ENCODE measurements at regions not wholly inside any gene's neighbourhood (a gene's known extent, or its start where the extent isn't known, plus 50 kb on each side); places are given as distances from the start of the nearest gene placed in this dataset.
A peak's percentile ranks its signal among the peaks of the same experiment; 100 is the strongest.
"Not testable (repeated sequence)": the region's sequence is repeated elsewhere in the genome, so short reads cannot be mapped to it uniquely, and the experiment has no call there.

DNA sequence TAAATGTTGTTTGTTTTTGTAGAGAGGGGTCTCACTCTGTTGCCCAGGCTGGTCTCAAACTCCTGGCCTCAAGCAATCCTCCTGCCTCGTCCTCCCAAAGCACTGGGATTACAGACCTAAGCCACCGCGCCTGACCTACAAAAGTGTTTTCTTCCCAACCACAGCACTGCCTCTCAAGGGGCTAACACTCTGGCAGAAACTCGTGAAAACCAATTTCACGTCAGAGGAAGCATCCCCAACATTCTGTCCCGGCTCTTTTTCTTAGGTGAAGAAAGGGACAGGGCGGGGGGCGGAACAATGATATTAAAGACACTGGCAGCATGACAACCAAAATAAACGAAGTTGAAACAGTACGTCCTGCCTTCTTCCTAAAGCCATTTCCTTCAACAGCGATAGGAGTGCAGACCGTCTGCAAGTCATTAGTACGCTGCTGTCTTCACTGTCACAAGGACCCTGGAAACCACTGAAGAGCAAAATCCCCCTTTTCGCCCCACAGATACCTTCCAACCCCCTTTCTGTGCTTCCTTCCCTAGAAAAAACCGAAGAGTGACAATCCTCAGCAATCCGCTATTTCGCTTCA is 79.5 kb upstream of the NBPF20 start:
- not testable (repeated sequence) for H3K27ac Mint-ChIP-seq; H3K4me3 Mint-ChIP-seq; H3K4me1 Mint-ChIP-seq; H3K27me3 Mint-ChIP-seq; H3K9me3 ChIP-seq (ENCODE audit: control insufficient read depth, low read length, poor library complexity, severe bottlenecking); H3K36me3 Mint-ChIP-seq (ENCODE audit: low read depth); DNase-seq
- peak; percentile 17 for ATAC-seq

DNA sequence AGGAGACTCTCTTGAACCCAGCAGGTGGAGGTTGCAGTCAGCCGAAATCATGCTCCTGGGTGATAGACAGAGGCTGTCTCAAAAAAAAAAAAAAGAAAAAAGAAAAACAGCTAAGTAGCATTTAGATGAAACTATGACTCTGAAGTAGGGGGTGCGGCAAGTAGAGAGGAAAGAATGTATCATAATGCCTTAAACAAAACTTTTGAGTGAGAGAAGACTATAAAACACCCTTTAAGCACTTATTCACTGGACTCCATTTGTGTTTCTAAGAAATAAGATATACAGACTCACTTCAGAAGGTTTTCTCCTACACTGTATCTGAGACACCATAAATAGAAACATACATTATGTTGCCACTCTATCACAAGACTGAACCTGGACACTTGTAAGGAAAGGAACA is 78.9 kb upstream of the NBPF20 start:
- not testable (repeated sequence) for H3K27me3 Mint-ChIP-seq, ATAC-seq, H3K4me3 Mint-ChIP-seq

DNA sequence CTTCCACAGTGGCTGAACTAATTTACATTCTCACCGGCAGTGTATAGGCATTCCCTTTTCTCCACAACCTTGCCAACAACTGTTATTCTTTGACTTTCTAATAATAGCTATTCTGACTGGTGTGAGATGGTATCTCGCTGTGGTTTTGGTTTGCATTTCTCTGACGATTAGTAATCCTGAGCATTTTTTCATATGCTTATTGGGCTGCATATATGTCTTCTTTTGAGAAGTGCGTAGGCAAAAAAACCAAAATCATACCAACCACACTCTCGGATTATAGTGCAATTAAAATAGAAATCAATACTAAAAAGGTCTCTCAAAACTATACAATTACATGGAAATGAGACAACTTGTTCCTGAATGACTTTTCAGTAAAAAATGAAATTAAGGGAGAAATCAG is 74.8 kb upstream of the NBPF20 start:
- not testable (repeated sequence) for H3K4me1 Mint-ChIP-seq; DNase-seq; H3K4me3 Mint-ChIP-seq; H3K36me3 Mint-ChIP-seq (ENCODE audit: low read depth); H3K27ac Mint-ChIP-seq; H3K9me3 ChIP-seq (ENCODE audit: control insufficient read depth, low read length, poor library complexity, severe bottlenecking); H3K27me3 Mint-ChIP-seq
- peak; percentile 39 for ATAC-seq

More for the DNA sequence above, 78.9 kb upstream of the NBPF20 start:
- not testable (repeated sequence) for H3K4me1 Mint-ChIP-seq; H3K9me3 ChIP-seq (ENCODE audit: control insufficient read depth, low read length, poor library complexity, severe bottlenecking); DNase-seq; H3K27ac Mint-ChIP-seq; H3K36me3 Mint-ChIP-seq (ENCODE audit: low read depth)

GRCh38 chr1:145495077-145495871 is 69.9 kb upstream of the NBPF20 start:
- not testable (repeated sequence) for DNase-seq; ATAC-seq; H3K27me3 Mint-ChIP-seq; H3K36me3 Mint-ChIP-seq (ENCODE audit: low read depth); H3K27ac Mint-ChIP-seq; H3K4me3 Mint-ChIP-seq; H3K9me3 ChIP-seq (ENCODE audit: control insufficient read depth, low read length, poor library complexity, severe bottlenecking); H3K4me1 Mint-ChIP-seq

DNA sequence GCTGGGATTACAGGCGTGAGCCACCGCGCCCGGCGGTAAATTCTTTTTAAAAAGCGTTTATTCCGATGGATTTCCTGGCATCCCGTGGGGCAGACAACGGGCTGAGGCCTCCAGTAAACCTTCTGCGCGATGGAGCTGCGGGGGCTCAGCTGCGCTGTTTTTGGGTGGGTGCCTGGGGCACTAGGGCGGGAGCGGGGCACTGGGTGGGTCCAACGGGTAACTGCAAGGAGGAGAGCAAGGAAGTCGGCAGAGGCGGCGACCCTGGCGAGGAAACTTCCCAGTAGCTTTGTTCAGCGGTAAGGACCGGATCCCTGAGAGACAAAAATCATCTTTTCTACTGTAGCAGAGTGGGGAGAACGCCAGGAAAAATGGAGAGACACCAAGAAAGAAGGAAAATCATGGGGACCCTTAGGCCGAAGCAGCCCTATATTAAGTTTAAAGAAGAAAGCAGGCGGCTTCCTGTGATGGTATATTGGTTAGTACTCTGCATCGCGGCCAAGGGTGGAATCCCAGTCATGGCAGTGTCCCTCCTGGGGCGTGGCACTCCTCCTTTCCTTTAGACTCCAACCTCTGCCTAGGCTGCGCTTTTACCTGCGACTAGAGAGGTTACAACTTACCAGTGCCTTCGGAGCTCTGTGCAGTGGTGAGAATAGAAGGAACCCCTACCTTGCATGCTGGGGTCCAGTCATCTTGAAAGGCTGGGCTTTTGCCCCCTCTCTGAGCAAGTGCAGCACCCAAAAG is 63.0 kb upstream of the NBPF20 start:
- H3K4me3 Mint-ChIP-seq: peak overlapping the region; percentile 76
- DNase-seq: not testable (repeated sequence)

DNA sequence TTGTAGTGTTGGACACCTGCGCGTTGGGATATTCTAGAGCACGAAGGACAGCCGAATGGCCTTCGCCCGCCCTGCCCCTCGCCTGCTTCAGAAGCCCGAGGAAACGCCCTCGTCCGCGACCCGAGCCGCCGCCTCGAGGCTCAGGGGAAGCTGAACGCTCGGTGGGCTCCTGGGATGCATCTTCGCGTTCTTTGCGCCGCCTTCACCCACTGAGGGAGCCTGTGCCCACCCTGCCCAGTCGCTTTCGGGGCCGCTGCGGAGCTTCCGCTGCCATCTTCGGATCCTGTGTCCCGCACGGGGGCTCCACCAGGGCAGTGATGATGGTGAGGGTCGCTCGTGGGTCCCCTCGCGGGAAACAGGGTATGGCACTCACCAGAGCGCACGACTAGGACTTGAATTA is 61.8 kb upstream of the NBPF20 start:
- not testable (repeated sequence) for H3K9me3 ChIP-seq (ENCODE audit: control insufficient read depth, low read length, poor library complexity, severe bottlenecking); DNase-seq; H3K27ac Mint-ChIP-seq; H3K36me3 Mint-ChIP-seq (ENCODE audit: low read depth); H3K4me1 Mint-ChIP-seq
- peaks cover 12% of the 10 kb centered on the region for H3K27me3 Mint-ChIP-seq
- peak overlapping the region; percentile 60 for H3K4me3 Mint-ChIP-seq
- ATAC-seq: peak; percentile 39

More for the DNA sequence above, 63.0 kb upstream of the NBPF20 start:
- not testable (repeated sequence) for H3K4me1 Mint-ChIP-seq; H3K27me3 Mint-ChIP-seq; H3K36me3 Mint-ChIP-seq (ENCODE audit: low read depth); ATAC-seq; H3K9me3 ChIP-seq (ENCODE audit: control insufficient read depth, low read length, poor library complexity, severe bottlenecking); H3K27ac Mint-ChIP-seq

DNA sequence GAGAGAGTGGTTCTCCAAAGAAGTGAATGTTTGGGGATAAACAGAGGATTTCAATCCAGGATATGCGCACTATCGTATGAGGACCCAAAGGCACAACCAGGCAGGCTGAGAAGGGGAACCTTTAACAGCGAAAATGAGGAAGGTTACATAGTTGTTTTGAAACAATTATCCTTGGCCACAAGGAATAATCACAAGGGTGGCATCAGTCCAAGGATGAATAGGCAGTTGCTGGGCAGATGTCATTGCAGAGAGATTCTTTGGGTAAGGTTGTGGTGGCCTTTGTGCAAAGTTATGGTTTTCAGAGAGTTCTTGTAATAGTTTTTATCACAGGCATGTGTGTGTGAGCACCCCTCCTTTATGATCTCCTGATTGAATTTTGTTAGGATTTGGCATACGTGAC is 58.9 kb upstream of the NBPF20 start:
- H3K27ac Mint-ChIP-seq; DNase-seq; H3K36me3 Mint-ChIP-seq (ENCODE audit: low read depth); H3K9me3 ChIP-seq (ENCODE audit: control insufficient read depth, low read length, poor library complexity, severe bottlenecking); ATAC-seq; H3K4me3 Mint-ChIP-seq; H3K4me1 Mint-ChIP-seq: not testable (repeated sequence)
- peaks cover 12% of the 10 kb centered on the region for H3K27me3 Mint-ChIP-seq

DNA sequence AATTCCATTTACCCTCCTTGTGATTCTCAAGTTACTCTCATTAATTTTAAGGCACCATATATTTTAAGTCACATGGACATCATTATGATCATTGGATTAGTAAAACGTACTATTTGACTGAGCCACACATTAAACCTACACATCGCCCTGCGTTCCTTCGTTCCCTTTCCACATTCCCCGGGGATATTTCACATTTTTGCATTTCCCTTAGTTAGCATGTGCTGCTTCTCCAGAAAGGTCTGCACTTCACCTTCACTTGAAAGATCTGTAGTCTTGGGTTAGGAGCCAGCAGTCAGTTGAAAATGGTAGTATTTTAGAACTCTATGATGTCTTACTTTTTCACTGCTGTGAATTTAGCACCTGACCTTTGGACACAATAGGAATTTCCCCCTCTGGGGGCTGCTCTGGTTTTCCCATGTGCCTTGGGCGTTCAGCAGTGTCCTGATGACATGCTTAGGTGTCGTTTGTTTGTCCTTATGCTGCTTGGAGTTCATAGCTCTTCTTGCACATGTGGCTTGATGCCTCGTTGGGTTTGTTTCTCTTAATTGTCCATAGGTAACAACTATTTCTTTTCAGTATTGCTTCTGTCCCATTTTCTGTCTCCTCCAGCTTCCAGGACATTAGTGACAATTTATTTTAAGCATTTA is 56.9 kb upstream of the NBPF20 start:
- not testable (repeated sequence) for H3K4me1 Mint-ChIP-seq; H3K36me3 Mint-ChIP-seq (ENCODE audit: low read depth); H3K9me3 ChIP-seq (ENCODE audit: control insufficient read depth, low read length, poor library complexity, severe bottlenecking); ATAC-seq; H3K27ac Mint-ChIP-seq; DNase-seq; H3K4me3 Mint-ChIP-seq
- peaks cover 12% of the 10 kb centered on the region for H3K27me3 Mint-ChIP-seq

DNA sequence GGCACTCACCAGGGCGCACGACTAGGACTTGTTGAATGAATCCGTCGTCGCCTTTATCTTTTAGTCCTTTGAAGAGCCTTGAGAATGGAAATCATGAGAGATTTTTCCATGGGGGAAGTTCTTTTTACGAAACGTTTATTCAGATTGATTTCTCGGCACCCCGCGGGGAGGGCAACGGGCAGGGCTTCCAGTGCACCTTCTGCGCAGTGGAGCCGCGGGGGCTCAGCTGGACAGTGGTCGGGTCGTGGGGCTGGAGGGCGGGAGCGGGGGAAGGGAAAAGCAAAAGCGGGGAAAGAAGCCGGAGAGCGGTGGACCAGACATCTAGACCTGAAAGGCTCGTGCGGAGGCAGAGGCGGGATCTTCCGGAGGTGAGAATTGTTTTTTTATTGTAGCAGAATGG is 50.6 kb upstream of the NBPF20 start:
- ATAC-seq; H3K9me3 ChIP-seq (ENCODE audit: control insufficient read depth, low read length, poor library complexity, severe bottlenecking); H3K4me3 Mint-ChIP-seq; H3K27ac Mint-ChIP-seq; DNase-seq; H3K27me3 Mint-ChIP-seq; H3K36me3 Mint-ChIP-seq (ENCODE audit: low read depth); H3K4me1 Mint-ChIP-seq: not testable (repeated sequence)

DNA sequence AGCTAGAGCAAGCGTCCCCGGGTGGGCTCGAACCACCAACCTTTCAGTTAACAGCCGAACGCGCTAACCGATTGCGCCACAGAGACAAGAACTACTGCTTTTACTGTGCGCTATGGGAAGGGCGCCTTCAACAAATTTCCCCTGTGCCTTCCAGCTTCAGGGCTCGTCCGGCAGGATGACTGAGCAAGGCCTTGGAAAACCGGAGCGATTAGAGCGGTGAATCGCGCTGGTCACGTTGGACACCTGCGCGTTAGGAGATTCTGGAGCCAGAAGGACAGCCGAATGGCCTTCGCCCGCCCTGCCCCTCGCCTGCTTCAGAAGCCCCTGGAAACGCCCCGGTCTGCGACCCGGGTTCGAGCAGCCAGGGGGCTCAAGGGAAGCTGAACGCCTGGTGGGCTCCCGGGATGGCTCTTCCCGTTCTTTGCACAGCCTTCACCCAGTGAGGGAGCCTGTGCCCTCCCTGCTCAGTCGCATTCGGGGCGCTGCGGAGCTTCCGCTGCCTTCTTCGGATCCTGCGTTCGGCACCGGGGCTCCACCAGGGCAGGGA is 50.0 kb upstream of the NBPF20 start:
- not testable (repeated sequence) for H3K36me3 Mint-ChIP-seq (ENCODE audit: low read depth); H3K4me1 Mint-ChIP-seq; DNase-seq; H3K27ac Mint-ChIP-seq; H3K27me3 Mint-ChIP-seq; H3K9me3 ChIP-seq (ENCODE audit: control insufficient read depth, low read length, poor library complexity, severe bottlenecking); ATAC-seq
- peak overlapping the region; percentile 67 for H3K4me3 Mint-ChIP-seq

All from T-helper 17 cell (primary cell).